Stimulated activated CD4-positive, alpha-beta T cell treated with anti-CD3 and anti-CD28 coated beads, Interleukin-12 subunit alpha, Interleukin-12 subunit beta, amount 100 ng/mL, for 24 hours (primary cell): ENCODE measurements at regions not wholly inside any gene's neighbourhood (a gene's known extent, or its start where the extent isn't known, plus 50 kb on each side); places are given as distances from the start of the nearest gene placed in this dataset.
A peak's percentile ranks its signal among the peaks of the same experiment; 100 is the strongest.

Source experiments
- DNase-seq, 2 experiments: peaks; one replicate each; pipeline ENCODE4 v3.0.0-alpha.2; 2020; ENCODE audit warnings: low read depth in 2 of 2

GRCh38 chr17:77379065-77379428 is 238.3 kb downstream of the SEC14L1 start:
- no peak for DNase-seq

DNA sequence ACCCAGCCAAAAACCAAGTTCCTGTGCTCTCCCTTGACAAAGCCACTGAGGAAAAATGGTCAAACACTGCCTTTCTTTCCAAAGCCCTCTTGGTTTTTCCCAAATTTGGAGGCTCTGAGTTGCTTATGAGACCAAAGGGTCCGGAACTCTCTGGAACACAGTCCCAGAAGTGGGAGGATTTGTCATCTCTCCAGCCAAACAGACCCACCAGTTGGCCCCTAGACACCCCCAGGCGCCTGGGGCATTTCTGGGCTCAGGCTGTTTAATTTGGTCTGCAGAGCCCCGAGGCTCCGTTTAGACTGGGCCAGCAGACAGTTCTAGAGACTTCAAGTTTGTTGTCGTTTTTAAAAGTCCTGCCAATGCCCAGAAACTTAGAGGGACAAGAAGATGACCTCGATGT is 239.1 kb downstream of the SEC14L1 start:
- DNase-seq: no peak

DNA sequence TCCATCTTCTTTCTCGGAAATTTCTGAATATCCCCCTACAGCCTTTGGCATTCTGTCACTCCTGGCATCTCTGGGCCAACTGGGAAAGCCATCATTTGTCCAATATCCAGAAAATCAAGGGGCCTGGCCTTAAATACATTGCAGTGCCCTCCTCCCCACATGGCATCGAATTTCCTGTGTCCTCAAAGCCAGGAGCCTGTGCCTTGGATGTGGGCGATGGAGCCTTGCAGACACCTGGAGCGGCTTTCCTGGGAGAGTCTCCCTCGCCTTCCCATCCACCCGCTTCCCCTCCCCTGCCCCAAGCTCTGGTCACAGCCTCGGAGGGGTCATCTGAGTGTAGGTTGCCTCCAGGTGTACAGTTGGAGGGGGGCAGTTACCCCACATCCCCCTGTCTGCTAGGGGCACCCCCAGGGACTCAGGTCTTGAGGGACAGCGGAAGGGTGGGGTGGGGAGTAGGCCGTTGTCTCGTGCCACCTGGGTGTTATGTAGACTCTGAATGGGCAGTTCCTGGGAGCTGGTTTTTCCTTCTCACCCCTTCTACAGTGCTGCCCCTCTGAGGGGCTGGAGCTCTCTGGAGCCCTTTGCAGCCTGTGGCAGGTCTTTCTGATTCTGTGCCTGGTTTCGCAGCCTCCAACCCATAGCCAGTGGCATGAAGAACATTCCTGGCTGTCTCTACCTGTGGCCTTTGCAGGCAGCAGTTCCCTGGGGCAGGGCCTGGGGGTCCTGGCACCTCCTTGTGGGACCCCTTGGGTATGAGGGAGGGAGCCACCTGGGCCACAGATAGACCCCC is 239.8 kb downstream of the SEC14L1 start:
- no peak for DNase-seq

DNA sequence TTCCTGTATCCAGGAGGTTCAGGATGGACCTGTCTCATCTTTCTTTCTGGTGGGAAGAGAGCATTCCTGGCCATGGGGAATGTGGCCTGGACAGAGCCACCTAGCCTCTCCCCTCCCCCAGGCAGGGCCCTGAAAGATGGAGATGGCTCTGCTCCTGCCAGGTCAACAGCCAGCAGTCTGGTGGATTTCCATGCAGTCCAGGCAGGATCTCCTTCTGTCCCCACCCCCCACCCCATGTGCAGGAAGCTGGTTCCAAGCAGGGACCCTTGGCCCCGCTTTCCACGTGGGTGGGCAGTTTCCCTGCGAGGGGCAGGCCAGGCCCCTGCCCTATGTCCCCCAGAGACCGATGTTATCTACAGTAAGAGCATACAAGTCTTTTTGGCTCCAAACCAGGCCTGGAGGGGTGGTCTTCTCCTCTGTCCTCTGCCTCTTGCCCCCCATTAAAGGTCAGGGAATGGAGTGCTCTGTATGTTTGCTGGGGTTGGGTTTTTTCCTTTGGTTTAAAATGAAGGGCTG is 240.5 kb downstream of the SEC14L1 start:
- DNase-seq: no peak

DNA sequence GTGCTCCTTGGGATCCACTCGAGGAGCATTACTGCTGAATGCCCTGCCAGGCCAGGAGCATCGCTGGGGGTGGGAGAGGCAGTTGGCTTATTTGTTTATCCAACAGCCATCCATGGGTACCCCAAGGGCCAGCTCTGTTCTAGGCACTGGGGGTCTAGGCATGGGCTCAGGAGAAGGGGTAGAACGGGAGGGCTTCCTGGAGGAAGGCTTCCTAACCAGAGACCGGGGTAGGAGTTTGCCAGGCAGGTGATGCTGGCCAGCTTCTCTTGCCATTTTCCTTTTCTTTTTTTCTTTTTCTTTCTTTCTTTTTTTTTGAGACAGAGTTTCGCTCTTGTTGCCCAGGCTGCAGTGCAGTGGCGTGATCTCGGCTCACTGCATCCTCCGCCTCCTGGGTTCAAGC is 241.0 kb downstream of the SEC14L1 start:
- no peak for DNase-seq

DNA sequence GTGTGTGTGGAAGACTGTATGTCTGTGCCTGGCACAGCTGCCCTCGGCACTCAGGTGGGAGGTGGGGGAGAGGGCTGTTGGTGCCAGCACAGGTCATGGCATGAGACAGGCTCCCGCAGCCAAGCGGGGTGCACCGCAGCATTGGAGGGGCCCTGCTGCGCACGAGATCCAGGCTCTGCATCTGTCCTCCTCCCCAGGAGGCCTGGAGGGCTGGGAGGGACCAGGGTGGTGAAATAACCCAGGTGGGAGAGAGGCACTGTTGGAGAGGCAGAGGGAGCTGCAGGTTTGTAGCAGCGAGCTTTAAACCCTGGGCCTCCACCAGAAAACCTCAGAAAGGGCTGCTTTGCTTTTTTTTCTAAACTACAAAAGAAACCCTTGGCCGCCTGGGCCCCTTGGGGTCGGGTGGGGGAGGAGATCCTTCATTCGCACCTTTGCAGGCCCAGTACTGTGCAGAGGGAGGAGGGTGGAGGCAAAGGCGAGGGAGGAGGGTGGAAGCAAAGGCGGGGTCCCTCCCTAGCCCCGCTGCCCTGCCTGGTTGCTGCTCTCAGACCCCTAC is 241.7 kb downstream of the SEC14L1 start:
- no peak for DNase-seq

DNA sequence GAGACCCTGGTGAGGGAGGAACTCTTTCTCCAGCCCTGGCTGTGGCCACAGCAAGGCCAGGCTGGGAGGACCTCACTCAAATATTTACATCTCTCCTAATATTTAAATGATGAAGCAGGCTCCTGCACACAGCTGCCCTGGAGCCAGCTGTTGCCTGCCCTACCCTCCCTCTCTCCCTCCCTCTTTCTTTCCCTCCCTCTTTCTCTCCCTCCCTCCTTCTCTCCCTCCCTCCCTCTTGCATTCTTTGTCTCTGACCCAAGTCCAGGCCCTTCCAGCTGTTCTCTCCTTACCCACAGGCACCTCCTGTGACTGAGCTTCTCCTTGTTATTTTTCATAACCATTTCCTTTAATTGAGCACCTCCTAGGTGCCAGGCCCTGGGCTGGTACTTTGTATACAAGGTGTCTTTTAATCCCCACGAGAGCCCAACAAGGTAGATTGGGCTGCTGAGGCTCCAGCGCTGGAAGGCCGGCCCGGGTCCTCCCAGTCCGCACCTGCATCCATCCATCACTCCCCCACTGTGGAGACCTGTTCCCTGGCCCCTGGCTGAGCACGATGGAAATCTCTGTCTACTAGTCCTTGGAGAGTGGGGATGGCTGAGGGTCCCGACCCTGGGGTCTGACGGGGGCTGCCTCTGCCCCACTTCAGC is 242.3 kb downstream of the SEC14L1 start:
- no peak for DNase-seq

GRCh38 chr17:77383613-77384608 is 243.1 kb downstream of the SEC14L1 start:
- DNase-seq: no peak

- DNase-seq: no peak
Measured at GRCh38 chr17:77385750-77386501, 245.2 kb downstream of the SEC14L1 start.

GRCh38 chr17:77386502-77387192 is 245.9 kb downstream of the SEC14L1 start:
- no peak for DNase-seq

- DNase-seq: no peak
Measured at GRCh38 chr17:77387891-77388290, 247.1 kb downstream of the SEC14L1 start.

- DNase-seq: no peak
Measured at GRCh38 chr17:77388384-77389306, 247.9 kb downstream of the SEC14L1 start.

- DNase-seq: no peak
Measured at GRCh38 chr17:77390870-77391269, 250.1 kb downstream of the SEC14L1 start.

DNA sequence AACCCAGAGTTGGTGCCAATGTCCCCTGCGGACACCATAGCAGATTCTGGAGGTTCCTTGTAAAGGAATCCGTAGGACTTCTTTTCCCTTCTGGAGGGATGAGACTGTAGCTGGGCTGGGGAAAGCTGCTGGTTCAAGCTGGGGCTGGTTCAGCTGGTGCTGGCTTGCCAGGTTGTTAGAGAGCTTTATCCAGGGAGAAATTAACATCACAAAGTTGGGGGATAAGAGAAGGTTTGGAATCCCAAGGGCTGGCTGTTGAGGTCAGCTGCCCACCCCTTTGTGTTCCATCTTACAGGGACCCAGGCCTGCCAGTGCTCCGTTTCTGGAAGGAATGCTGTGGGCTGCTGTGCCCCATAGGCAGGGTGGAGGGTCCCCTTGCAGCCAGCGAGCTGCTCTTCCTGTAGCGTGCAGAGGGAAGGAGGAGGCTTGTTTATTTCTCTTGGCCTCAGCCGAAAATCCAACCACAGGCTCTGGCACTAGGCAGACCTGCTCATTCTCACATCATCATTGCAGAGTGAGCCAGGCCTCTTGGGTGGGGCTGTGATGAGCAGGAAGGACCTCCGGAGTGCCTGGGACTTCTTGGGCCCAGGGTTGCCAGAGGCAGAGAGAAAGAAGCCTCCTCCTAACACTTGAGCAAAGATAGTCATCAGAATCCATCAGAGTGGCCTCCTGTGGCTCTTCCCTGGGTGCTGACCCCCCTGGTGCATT is 251.1 kb downstream of the SEC14L1 start:
- DNase-seq: peak in 1 of 2 experiments; percentile 42

GRCh38 chr17:77392376-77393273 is 251.9 kb downstream of the SEC14L1 start:
- no peak for DNase-seq

DNA sequence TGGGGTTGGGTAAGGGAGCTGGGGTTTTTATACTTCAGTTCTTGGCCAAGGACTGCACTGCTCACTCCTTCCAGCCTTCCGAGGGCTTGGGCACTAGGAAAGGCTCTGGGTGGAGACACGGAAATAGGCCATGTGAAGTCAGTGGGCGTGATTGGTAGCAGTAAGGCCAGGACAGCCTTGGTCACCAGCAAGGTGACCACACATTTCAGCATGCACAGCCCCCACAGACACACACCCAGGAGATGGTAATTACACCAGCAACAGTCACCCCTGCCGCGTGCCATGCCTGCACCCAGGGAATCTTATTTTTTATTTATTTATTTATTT is 252.5 kb downstream of the SEC14L1 start:
- DNase-seq: no peak

- DNase-seq: no peak
Measured at GRCh38 chr17:77393867-77394539, 253.2 kb downstream of the SEC14L1 start.
